ENCODE measurements at regions not wholly inside any gene's neighbourhood (a gene's known extent, or its start where the extent isn't known, plus 50 kb on each side); places are given as distances from the start of the nearest gene placed in this dataset.

DNA sequence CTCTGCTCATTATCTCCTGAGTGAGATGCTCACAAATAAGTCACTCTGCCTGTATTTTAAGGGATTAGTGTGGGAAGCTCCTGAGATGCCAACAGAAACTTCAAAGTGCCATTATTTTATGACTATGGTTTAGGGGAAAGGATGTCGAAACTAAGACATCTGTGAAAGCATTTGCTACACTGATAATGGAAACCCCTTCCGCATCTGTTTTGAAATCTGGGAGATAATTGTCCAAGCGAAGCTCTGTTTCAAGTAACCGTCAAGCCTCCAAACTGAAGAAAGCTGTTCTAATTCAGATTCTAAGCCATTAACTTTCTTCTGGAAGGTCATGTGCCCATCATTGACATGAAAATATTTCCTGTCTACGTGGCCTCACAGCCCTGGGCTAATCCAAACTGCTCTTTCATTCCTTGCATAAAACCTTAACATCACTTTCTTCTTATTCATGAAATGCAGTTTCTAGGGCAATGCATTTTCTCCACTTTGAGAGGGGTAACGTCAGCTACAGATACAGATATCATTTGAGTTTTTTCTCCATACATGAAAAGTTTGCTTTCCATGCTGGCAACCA is 932.0 kb downstream of the C6orf118 start:
- H3K4me1 ChIP-seq (ENCODE audit: insufficient read depth, low read length), result no peaks in the 10 kb centered on the region
- H3K4me2 ChIP-seq (ENCODE audit: low read depth, low read length), result no peak overlapping the region
- no peak for TF ChIP-seq TGIF2 (CRISPR knock-in tag; IDR thresholded peaks at IDR 0.05)
- TF ChIP-seq KDM4B (CRISPR knock-in tag; IDR thresholded peaks at IDR 0.05), result no peak
- TF ChIP-seq, protein P1, sequence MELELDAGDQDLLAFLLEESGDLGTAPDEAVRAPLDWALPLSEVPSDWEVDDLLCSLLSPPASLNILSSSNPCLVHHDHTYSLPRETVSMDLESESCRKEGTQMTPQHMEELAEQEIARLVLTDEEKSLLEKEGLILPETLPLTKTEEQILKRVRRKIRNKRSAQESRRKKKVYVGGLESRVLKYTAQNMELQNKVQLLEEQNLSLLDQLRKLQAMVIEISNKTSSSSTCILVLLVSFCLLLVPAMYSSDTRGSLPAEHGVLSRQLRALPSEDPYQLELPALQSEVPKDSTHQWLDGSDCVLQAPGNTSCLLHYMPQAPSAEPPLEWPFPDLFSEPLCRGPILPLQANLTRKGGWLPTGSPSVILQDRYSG (CRISPR knock-in tag; IDR thresholded peaks at IDR 0.05), result no peak
- no peak overlapping the region for H3K9ac ChIP-seq (ENCODE audit: insufficient read depth, low read depth, low read length)
- in situ Hi-C loops (cut with HindIII; ENCODE audit: extremely low pct_ligation_motif_present, low pct_unique_long_range_greater_than_20kb), result no loop called here
- H2AFZ ChIP-seq (ENCODE audit: low read length), result no peak overlapping the region
- 15% methylated on average over 6 of the region's 6 CpGs for WGBS (ENCODE audit: low lambda C conversion rate)
- H3K4me3 ChIP-seq (replicated peaks in 1 of 3; ENCODE audit: insufficient read depth in 1 of 3, low read depth in 2 of 3, low read length in 3 of 3), result no peak overlapping the region
- H3K36me3 ChIP-seq (replicated peaks in 1 of 2; ENCODE audit: control insufficient read depth in 1 of 2, insufficient read depth in 2 of 2, low read length in 2 of 2), result no peaks in the 10 kb centered on the region
- ChIA-PET POLR2A (no interaction called here), CTCF (ENCODE audit: low intra/inter-chr PET ratio, low total read pairs) (no interaction called here)
- H3K27ac ChIP-seq (ENCODE audit: extremely low read length, insufficient read depth, low read length), result no peak overlapping the region
- no peaks in the 10 kb centered on the region for H3K79me2 ChIP-seq (ENCODE audit: insufficient read depth, low read length)
- no TSS peak for BruUV-seq (replicated peaks)
- no peaks in the 10 kb centered on the region for H4K20me1 ChIP-seq (ENCODE audit: insufficient read depth, low read length)
- ATAC-seq (no peak), DNase-seq (ENCODE audit: low spot score) (no peak), FAIRE-seq (no peak)
- peaks cover 97% of the 10 kb centered on the region for H3K9me3 ChIP-seq (ENCODE audit: low read length)
- no peaks in the 10 kb centered on the region for H3K27me3 ChIP-seq (ENCODE audit: control insufficient read depth in 1 of 2, insufficient read depth in 2 of 2, low read length in 2 of 2)
- intact Hi-C loops (cut with micrococcal nuclease; ENCODE audit: unreplicated experiment), result no loop called here

DNA sequence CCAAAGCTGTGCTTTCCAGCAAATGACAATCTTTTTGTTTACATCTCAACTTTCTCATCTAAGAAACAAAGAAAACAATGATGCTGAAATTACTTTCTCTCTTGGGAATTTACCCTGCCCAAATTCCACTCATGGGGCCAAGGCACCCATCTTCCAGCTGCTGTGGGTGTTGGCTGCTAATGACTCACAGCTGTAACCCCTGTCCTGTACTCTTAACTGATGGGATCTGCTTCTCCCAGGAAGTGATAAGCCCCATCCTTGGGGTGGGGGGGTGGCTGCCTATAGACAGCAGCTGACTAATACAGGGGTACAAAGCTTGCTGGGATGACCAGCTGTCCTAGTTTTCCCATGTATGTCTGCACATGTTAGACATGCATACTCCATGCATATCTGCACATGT is 938.6 kb downstream of the C6orf118 start:
- Histone ChIP-seq H3K9ac (ENCODE audit: insufficient read depth, low read depth, low read length) (no peak overlapping the region), H3K27ac (ENCODE audit: extremely low read length, insufficient read depth, low read length) (no peak overlapping the region), H4K20me1 (ENCODE audit: insufficient read depth, low read length) (no peaks in the 10 kb centered on the region), H3K9me3 (ENCODE audit: low read length) (peaks cover 94% of the 10 kb centered on the region), H3K27me3 (ENCODE audit: control insufficient read depth in 1 of 2, insufficient read depth in 2 of 2, low read length in 2 of 2) (no peaks in the 10 kb centered on the region), H3K4me2 (ENCODE audit: low read depth, low read length) (no peak overlapping the region), H3K4me1 (ENCODE audit: insufficient read depth, low read length) (no peaks in the 10 kb centered on the region), H2AFZ (ENCODE audit: low read length) (no peak overlapping the region), H3K36me3 (replicated peaks in 1 of 2; ENCODE audit: control insufficient read depth in 1 of 2, insufficient read depth in 2 of 2, low read length in 2 of 2) (no peaks in the 10 kb centered on the region), H3K4me3 (replicated peaks in 1 of 3; ENCODE audit: insufficient read depth in 1 of 3, low read depth in 2 of 3, low read length in 3 of 3) (no peak overlapping the region), H3K79me2 (ENCODE audit: insufficient read depth, low read length) (no peaks in the 10 kb centered on the region)
- in situ Hi-C loops (cut with HindIII; ENCODE audit: extremely low pct_ligation_motif_present, low pct_unique_long_range_greater_than_20kb) (no loop called here), intact Hi-C loops (cut with micrococcal nuclease; ENCODE audit: unreplicated experiment) (no loop called here)
- BruUV-seq (replicated peaks), result no TSS peak
- no peak for DNase-seq (ENCODE audit: low spot score)
- TF ChIP-seq, protein P2, sequence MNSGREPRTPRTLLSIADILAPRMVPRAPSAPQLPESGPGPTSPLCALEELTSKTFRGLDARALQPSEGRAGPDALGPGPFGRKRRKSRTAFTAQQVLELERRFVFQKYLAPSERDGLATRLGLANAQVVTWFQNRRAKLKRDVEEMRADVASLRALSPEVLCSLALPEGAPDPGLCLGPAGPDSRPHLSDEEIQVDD (CRISPR knock-in tag; IDR thresholded peaks at IDR 0.05; ENCODE audit: borderline replicate concordance), result no peak
- TF ChIP-seq, protein P3, sequence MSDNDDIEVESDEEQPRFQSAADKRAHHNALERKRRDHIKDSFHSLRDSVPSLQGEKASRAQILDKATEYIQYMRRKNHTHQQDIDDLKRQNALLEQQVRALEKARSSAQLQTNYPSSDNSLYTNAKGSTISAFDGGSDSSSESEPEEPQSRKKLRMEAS (IDR thresholded peaks at IDR 0.05), result no peak
- TF ChIP-seq CHD2 (IDR thresholded peaks at IDR 0.05; ENCODE audit: low read depth, low read length) (no peak), ASH2L (IDR thresholded peaks at IDR 0.05; ENCODE audit: insufficient read length, low read depth, low read length) (no peak), NR3C1 (CRISPR knock-in tag; IDR thresholded peaks at IDR 0.05) (no peak)
- ChIA-PET CTCF (ENCODE audit: low intra/inter-chr PET ratio, low total read pairs) (no interaction called here), POLR2A (no interaction called here)
- no peak for ATAC-seq
- no peak for FAIRE-seq

All from HepG2 (cell line).